SK-N-DZ (cell line): ENCODE measurements at regions not wholly inside any gene's neighbourhood (a gene's known extent, or its start where the extent isn't known, plus 50 kb on each side); places are given as distances from the start of the nearest gene placed in this dataset.

ENCODE experiments used
- DNase-seq: peaks from one replicate; pipeline ENCODE4 v3.0.0-alpha.2; 2015; ENCODE audit warnings: low spot score

DNA sequence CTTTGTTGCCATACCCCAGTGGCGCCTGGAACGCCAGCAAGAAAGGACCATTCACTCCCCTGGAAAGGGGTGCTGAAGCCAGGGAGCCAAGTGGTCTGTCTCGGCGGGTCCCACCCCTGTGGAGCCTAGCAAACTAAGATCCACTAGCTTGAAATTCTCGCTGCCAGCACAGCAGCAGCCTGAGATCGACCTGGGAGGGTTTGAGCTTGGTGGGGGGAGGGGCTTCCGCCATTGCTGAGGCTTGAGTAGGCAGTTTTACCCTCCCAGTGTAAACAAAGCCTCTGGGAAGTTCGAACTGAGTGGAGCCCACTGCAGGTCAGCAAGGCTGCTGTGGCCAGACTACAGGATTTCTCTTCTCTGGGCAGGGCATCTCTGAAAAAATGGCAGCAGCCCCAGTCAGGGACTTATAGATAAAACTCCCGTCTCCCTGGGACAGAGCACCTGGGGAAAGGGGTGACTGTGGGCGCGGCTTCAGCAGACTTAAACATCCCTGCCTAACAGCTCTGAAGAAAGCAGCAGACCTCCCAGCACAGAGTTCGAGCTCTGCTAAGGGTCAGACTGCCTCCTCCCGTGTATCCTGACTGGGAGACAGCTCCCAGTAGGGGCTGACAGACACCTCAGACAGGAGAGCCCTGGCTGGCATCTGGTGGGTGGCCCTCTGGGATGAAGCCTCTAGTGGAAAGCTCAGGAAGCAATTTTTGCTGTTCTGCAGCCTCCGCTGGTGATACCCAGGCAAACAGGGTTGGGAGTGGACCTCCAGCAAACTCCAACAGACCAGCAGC lies 281.1 kb upstream of the SP4 start:
- no peak for DNase-seq

DNA sequence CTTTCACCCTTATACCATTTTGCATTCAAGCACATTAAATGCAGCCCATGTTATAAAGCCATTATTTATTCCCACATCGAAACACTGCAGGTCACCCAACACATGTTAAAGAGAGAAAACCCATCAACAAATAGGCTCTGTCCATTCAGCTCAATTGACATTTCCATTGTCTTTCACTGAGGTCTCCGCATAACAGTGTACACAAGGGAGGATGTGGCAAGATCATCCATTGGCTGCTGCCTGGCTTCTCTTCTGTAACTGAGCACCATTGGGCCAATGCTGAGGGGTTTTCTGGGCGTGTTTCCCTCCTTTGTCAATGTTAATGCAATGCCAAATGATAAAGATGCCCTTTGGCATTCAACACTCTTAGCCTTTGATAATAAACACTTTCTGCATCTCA lies 278.1 kb upstream of the SP4 start:
- no peak for DNase-seq

DNA sequence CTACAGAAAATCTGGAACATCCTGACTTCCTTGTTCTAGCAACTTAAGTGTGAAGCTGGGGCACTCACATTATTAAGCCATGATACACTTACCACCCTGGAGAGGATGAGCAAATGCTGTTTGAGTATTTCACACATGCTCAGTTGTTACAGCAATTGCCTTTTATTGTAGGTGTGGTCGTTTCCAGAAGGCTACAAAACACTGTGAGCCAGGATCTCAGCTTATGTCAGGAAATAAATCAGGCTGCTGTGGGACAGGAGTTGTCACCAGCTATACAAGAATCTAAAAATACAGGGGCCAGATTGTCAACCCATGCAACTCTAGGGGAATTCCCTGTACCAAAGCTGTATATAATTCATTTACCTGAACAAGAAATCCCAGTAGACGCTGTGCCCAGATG lies 273.3 kb upstream of the SP4 start:
- DNase-seq: no peak

DNA sequence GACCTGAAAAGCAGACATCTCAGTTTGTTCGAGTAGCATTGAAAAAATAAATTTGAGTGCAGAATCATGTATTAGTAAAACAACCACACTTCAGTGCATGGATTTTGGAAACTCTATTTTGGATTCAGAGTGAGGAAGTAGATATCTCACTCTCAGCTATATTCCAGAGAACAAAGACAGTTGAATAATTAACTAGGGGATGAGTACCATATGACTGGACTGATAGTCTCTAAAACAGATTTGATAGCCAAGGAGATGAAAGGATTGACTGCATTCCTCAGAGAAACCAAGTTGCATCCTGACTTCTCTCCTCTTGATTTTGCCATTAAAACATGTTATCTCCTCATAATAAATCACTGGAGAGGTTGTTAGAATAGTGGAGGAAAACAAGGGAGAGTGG lies 268.4 kb upstream of the SP4 start:
- DNase-seq: no peak

DNA sequence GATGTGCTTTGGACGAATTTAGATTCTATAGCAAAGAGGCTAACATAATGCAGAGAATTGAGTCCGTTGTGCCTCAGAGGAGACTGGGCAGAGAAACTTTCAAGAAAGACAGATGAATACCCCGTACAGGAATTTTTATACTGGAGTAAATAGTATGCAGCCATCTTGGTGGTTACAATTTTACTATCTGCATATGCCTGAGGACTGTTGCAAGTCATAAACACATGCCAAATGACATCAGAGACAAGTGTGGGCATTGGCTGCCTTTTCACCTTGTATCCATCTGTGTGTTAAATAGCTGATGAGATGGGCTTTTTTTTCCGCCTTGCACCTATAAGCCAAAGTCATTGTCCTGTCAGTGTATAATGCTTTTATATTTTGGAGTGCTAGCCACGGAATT lies 267.5 kb upstream of the SP4 start:
- no peak for DNase-seq

DNA sequence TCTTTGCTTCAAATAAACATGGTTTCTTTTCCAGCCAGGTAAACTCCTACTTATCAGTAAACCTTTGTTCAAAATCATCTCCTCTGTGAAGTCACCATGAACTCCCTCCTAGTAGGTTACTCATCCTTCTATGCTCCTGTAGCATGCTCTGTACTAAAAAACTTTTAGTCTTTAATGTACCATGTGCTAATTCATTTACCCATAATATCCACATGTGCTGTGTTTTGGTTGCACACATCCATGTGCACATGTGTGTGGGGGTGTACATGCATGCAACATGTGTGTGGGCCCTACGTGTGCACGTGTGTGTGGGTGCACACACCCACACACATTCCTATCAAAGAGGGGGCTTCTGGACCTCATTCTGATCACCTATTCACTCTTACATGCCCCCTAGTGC lies 259.9 kb upstream of the SP4 start:
- no peak for DNase-seq

DNA sequence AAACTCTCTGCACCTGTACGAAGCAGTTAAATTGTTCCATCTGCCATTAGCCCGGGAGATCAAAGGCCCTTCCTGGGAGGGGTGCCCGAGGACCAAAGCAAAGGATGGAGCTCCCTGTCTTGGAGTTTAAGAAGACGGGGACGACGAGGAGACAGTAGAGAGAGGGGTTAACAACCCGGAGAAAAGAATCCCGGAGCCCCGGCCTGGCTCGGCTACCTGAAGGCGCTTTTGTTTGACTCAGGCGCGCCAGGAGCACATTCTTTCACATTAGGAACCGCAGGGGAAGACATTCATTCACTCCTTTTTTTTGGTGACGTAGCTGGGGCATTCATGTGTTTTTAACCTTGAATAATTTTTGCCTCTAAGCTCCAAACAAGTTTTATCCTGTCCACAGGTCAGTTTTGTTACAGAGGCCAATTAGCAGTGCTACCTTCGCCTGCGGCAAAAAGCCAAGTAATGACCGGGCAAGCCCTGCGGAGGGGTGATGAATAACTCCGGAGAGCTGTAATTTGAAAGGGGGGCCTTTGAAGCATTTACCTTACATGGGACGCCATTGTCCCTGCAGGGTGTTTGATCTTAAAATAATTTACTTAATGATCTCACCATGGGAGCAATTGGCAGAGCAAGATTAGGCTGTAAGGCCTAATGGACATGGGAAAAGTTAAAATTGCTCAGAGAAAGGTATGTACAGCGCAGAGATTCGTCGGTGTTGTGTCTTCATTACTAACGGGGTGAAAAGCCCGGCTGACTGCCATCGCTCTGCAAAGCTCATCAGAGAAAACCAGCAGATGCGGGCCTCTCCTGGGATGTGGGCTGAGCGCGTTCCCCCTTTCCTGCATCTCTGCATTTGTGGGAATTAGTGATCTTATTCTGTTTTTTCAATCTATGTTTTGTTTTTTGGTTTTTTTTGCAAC lies 258.0 kb upstream of the SP4 start:
- no peak for DNase-seq

DNA sequence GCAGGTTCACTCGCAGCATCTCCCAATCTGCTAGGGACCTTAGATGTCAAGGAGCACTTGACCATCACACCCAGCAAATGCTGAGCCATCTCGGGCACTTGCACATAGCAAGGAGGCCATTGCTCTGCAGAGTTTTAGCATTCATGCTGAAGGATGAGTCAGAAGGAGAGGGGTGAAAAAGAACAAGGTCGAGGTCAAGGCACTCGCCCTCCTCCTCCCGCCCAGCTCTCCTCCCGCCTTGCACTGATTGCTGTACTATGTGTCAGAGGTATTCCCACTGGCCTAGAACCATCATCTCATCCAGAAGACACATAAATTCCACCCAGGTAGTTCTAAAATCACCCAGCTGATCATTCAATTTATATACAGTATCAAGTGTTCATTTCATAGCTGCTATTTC lies 255.1 kb upstream of the SP4 start:
- no peak for DNase-seq

DNA sequence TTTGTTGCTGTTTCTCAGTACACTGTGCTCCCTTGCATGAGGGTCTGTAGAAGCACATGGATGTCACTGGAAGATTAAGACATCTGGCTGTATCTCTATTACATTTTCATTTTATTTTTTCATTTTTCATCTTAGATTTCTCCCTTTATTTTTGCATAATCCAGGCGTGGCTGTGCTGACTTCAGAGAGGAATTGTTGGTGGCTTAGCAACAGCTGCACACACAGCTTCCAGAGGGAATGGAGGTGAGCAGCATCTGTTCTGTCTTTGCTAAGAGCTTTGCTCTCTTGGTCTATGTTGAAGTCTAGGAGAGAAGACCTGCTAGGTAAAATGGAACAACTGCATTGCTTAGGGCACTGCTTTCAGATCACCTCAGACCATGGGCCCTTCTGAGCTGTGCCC lies 254.4 kb upstream of the SP4 start:
- DNase-seq: no peak

DNA sequence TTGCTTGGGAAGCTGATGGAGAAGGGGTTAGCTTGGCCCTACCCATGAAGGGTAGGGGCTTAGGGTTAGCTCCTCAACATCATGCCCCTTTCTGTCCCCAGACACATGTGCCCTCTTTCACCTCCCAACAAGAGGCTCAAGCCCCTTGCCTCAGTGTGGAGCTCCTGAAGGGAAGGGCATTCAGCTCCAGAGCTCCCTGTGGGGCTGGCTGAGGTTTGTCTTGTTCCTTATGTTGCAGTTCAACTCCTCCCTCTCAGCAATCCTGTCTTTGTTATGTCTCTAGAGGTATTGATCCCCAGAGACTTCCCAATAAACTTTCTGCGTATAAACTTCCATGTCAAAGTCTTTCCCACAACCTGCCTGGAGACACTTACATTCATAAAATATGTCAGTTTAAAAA lies 252.2 kb upstream of the SP4 start:
- DNase-seq: no peak

DNA sequence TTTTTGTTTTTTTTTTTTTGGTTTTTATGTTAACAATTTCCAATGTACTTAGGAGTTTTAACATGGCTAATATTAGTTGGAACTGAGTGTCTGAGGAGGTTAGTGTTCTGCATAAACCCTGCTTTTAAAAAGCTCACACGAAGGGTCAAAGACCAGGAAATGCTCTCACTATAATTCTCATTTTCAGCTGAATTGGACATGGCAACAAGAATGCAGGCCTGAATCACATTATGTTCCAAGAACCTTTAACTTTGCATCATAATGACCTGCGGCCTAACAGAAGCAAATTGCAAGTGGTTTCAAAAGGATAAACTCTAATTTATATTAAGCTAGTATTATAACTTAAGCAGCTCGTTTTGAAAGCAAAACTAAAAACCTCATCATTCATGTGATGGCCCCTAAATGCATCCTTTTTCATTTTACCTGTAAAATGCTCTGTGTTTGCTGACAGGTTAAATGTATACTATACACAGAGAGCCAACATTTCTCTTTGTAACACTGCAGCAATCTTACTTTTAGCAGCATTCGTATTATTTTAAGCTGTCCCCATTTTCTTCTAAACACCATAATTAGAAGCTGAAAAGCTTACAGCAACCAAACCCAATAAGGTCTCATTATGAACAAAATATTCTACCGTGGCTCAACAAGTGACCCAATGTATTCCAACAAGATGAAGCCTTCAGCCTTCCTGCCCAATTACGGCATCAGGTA lies 242.8 kb upstream of the SP4 start:
- no peak for DNase-seq

DNA sequence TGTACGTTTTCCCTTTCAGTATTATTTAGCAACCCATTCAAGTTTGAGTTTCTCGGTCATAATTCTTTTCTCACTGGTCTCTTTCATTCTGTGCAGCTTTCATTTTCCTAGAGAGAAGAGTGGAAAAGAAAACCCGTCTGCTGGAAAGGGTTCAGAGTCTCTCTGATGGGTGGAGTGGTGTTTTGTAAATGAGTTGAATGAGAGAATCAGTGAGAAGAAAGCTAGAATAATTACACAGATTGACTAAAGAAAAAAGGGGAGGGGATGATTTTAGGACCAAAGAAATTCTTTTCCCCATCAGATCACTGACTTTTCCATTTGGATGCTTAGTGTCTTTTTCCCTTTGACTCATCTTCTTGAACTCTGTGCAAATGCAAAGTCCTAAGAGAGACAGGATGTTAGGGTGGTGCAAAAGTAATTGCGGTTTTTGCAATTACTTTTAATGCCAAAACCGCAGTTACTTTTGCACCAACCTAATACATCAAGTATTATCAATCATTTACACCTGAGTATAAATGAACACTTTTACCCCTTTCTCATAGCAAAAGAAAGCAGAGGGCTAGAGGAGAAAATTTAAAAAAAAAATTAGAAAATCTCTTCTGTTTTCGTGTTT lies 242.1 kb upstream of the SP4 start:
- no peak for DNase-seq

DNA sequence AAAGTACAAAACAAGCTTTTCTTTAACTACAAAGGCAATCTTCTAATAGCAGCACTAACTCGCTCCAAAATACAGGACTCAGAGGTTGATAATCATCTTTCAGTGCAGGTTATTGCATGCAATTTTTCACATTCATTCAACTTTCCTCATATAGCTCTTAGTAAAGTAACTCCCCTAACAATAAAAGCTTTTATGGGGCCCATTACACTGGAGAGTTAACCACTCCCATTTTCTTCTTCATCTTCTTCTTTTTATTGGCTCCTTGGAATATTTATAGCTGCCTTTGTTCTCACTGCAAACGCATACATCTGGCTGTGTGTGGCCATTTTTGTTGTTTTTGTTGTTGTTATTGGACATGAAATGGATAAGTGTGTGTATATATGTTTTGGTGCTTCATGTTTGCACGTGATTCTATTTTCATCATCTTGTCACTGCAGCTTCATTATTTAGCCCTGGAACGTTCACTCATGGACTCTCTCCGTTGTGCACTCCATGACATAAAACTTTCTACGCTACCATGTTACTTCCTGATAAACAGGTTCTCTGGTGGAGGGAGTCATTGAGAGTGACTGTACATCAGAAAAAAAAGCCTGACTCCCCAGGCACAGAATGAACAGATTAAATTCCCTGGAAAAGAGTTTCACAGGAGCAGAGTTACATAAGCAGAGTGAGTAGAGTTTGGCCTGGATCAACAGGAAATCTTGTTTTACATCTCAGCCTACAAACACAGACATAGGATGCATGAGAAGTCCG lies 236.4 kb upstream of the SP4 start:
- DNase-seq: no peak

DNA sequence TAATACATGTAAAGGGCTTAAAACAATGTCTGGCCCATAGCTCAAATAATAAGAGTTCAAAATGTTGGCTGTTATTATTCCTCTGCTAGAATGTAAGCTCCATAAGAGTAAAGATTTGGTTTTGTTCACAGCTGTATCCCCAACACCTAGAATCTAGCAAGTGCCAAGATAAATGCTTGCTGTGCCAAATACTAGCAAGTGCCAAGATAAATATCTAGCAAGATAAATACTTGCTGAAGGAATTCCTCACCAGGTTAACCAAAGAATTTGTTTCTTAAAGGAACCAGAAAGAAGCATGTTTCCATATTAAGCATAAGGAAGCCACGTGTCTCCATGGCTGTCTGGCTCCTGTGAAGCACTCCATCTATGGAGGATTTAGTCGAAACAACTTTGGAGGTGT lies 235.2 kb upstream of the SP4 start:
- no peak for DNase-seq

DNA sequence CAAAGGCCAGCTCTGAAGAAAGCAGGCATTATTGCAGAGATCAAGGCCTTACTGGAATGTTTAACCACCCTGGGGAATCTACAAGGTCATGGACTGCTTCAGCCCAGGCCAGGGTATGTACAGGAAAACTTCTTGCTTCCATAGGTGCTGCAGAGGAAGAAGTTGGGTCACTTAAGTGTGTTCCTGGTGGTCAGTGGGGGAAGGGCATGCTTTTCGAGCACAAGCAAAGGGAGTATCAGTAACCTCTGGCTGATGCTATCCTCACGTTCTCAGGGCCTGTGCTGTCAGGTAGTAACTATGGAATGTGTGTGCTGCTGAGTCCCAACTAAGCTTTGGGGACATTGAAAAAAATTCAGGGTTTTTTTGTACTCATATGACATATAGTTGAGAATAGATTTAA lies 234.0 kb upstream of the SP4 start:
- no peak for DNase-seq

DNA sequence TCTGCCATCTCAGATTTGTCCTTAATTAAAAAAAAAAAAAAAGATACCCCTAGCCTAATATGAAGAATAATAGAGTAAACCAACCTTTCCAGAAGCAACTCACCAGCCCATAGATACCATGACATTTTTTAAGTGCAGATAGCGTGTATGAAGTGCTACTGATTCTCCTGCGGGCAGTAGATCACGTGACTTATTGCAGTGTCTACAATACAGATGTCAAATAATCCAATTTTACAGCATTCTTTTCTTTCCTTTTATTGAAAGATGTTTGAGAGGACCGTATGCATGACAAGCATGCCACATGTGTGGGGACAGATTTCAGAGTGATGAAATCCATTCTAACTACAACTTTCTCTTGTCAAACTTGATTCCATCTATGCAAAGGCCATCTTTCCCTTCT lies 232.9 kb upstream of the SP4 start:
- no peak for DNase-seq

DNA sequence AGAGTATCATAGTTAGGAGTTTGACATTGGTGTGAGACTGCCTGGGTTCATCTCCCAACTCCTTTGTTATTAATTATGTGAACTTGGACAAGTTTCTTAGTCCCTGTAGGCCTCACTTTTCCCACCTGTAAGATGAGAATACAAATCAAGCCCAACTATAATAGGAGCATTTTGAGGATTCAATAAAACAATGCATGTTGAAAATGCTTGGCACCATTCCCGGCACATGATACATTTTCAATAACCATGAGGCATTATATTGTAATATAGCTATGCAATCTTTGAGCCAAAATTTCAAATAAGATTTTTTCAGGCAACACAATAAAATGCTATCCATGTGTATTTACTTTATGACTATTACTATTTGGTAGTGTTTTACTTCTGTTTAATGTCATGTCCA lies 229.0 kb upstream of the SP4 start:
- no peak for DNase-seq

DNA sequence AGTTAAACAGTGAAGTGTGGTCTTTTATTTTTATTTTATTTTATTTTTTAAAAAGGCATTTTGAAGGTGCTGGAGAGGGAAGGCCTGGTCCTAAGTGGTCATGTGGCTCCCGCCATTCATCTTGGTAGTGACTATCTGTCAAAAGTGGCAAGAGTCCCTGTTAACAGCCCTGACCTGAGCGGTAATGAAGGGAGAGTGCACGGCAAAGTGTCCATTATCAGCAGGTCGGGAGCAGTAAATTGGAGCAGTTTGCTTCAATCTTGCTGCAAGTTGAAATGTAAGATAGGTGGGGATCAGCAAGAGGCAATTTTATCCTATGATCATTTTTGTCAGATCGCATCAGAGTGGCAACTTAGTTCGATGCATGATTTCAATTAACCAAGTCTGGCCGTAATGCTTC lies 227.4 kb upstream of the SP4 start:
- DNase-seq: no peak

DNA sequence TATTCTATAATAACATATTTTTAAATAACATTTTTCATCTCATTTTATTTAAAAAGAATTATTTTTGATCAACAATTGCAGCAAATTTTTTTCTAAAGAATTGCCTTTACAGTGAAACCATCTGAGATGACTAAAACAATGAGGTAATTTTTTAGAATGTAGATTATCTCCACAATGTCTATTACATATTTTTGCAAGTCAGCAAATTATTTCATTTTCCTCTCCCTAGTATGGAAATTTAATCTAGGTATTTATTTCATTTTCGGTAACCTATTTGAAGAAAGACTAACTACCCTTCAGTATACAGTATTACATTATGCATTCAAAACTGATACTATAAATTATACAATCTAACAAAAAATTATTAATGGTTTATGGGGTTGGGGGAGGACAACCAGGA lies 213.2 kb upstream of the SP4 start:
- no peak for DNase-seq

DNA sequence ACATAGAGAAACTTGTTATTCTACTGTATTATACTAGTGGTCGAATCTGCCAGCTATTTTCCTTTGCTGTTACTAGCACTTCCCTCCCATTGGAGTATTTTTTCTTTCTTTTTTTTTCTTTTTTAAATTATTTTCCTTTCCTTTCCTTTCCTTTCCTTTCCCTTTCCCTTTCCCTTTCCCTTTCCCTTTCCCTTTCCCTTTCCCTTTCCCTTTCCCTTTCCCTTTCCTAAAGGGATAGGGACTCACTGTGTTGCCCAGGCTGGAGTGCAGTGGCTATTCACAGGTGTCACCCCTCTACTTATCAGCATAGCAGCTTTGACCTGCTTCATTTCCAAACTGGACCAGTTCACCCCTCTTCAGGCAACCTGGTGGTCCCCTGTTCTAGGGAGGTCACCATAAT lies 212.6 kb upstream of the SP4 start:
- DNase-seq: no peak

DNA sequence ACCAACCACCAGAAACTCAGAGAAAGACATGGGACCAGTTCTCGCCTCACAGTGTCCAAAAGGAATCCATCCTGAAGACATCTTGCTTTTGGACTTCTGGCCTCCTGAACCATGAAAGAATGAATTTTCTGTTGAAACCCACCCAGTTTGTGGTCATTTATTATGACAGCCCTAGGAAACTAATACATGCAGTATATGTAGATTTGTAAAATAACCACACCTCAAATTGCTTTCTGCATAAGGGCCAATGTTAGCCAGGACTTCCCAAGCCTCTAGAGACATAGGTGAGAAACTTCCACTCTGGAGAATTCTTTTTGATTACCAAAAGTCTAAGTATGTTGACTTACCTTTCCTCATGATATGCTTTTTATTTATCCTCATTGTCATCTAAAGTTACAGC lies 210.5 kb upstream of the SP4 start:
- DNase-seq: no peak
